ENCODE measurements at regions not wholly inside any gene's neighbourhood (a gene's known extent, or its start where the extent isn't known, plus 50 kb on each side); places are given as distances from the start of the nearest gene placed in this dataset.

GRCh38 chr22:48832592-48832991, 995.1 kb downstream of the BRD1 start:
- no peak for DNase-seq (ENCODE audit: low read depth)
- TF ChIP-seq CTCF (IDR thresholded peaks at IDR 0.05; ENCODE audit: insufficient read depth, low read depth, low read length, missing control alignments), result no peak

GRCh38 chr22:48829908-48830307, 997.8 kb downstream of the BRD1 start:
- no peak for DNase-seq (ENCODE audit: low read depth)
- no peak for TF ChIP-seq CTCF (IDR thresholded peaks at IDR 0.05; ENCODE audit: insufficient read depth, low read depth, low read length, missing control alignments)
- no peak overlapping the region for H3K4me3 ChIP-seq (ENCODE audit: low read length)

More at GRCh38 chr22:48832592-48832991, 995.1 kb downstream of the BRD1 start:
- no peak overlapping the region for H3K4me3 ChIP-seq (ENCODE audit: low read length)

- no peak overlapping the region for H3K4me3 ChIP-seq (ENCODE audit: low read length)
- TF ChIP-seq CTCF (IDR thresholded peaks at IDR 0.05; ENCODE audit: insufficient read depth, low read depth, low read length, missing control alignments), result no peak
- no peak for DNase-seq (ENCODE audit: low read depth)
Observed at GRCh38 chr22:48828688-48829087, 999.0 kb downstream of the BRD1 start.

GRCh38 chr22:48827904-48828555, 999.6 kb downstream of the BRD1 start:
- TF ChIP-seq CTCF (IDR thresholded peaks at IDR 0.05; ENCODE audit: insufficient read depth, low read depth, low read length, missing control alignments), result no peak
- no peak overlapping the region for H3K4me3 ChIP-seq (ENCODE audit: low read length)
- DNase-seq (ENCODE audit: low read depth), result no peak

GRCh38 chr22:48827268-48827846, 1000.3 kb downstream of the BRD1 start:
- H3K4me3 ChIP-seq (ENCODE audit: low read length), result no peak overlapping the region
- no peak for TF ChIP-seq CTCF (IDR thresholded peaks at IDR 0.05; ENCODE audit: insufficient read depth, low read depth, low read length, missing control alignments)
- DNase-seq (ENCODE audit: low read depth), result peak; percentile 4

- DNase-seq (ENCODE audit: low read depth), result no peak
- H3K4me3 ChIP-seq (ENCODE audit: low read length), result no peak overlapping the region
- TF ChIP-seq CTCF (IDR thresholded peaks at IDR 0.05; ENCODE audit: insufficient read depth, low read depth, low read length, missing control alignments), result no peak
Observed at GRCh38 chr22:48826546-48826945, 1001.1 kb downstream of the BRD1 start.

Data from epithelial cell of esophagus (primary cell).